ENCODE measurements at regions not wholly inside any gene's neighbourhood (a gene's known extent, or its start where the extent isn't known, plus 50 kb on each side); places are given as distances from the start of the nearest gene placed in this dataset.

DNA sequence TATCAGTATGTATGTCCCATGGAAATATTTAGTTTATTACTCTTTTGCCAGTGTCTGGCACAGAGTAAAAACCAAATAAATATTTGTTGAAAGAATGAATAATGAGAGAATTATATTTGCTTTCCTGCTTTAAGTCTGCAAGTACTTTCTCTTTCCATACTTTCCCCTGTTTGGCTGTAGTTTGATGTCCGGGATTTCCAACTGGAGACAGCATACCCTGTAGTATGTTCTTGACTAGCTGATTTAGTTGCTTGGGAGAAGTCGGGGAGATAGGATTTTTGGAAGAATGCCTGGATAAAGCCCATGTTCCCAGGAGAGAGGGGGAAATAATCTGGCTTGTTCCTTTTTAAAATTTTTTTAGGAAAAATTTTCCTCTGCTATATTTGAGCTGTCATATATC lies 516.1 kb downstream of the CCSER2 start:
- no peak overlapping the region for H3K9ac ChIP-seq (ENCODE audit: extremely low read depth, insufficient read length, low read length)

More for the DNA sequence above, 516.1 kb downstream of the CCSER2 start:
- Histone ChIP-seq H4K8ac (replicated peaks; ENCODE audit: insufficient read length, low read depth, low read length) (no peak overlapping the region), H3K4ac (ENCODE audit: low read depth, low read length) (no peak overlapping the region), H3K23me2 (ENCODE audit: insufficient read length, low read depth, low read length, poor library complexity, severe bottlenecking) (no peaks in the 10 kb centered on the region), H2AK5ac (ENCODE audit: insufficient read length, low read length) (no peak overlapping the region), H4K20me1 (ENCODE audit: control insufficient read depth, insufficient read depth, insufficient read length) (no peaks in the 10 kb centered on the region), H4K91ac (ENCODE audit: insufficient read length, low read depth, low read length) (no peak overlapping the region), H3T11ph (ENCODE audit: low read length) (no peak overlapping the region), H3K27me3 (ENCODE audit: insufficient read depth, low read length) (no peaks in the 10 kb centered on the region), H3K56ac (ENCODE audit: insufficient read length, low read depth, low read length) (no peak overlapping the region), H3K4me2 (ENCODE audit: insufficient read depth, insufficient read length, low read length) (no peak overlapping the region), H3K79me1 (ENCODE audit: insufficient read depth, low read depth, low read length, poor library complexity, severe bottlenecking) (no peaks in the 10 kb centered on the region), H3K9me3 (ENCODE audit: control insufficient read depth, low read depth, low read length) (no peaks in the 10 kb centered on the region), H2BK120ac (ENCODE audit: low read depth, low read length, poor library complexity, severe bottlenecking) (no peak overlapping the region), H2BK5ac (ENCODE audit: insufficient read length, low read length) (no peak overlapping the region), H2BK12ac (ENCODE audit: insufficient read length, low read depth, low read length) (no peak overlapping the region), H3K14ac (ENCODE audit: insufficient read depth, low read length) (no peak overlapping the region), H2AFZ (ENCODE audit: low read length) (no peak overlapping the region), H3K79me2 (ENCODE audit: insufficient read depth, low read length) (no peaks in the 10 kb centered on the region), H2BK20ac (ENCODE audit: low read depth, low read length, poor library complexity, severe bottlenecking) (no peak overlapping the region), H3K4me1 (ENCODE audit: insufficient read depth, low read length) (no peaks in the 10 kb centered on the region), H3K27ac (ENCODE audit: insufficient read length, low read depth, low read length) (no peak overlapping the region), H3K18ac (ENCODE audit: insufficient read length, low read depth, low read length) (no peak overlapping the region), H2BK15ac (ENCODE audit: low read depth, low read length) (no peak overlapping the region), H4K5ac (ENCODE audit: insufficient read length, low read depth, low read length) (no peak overlapping the region), H3K23ac (ENCODE audit: insufficient read length, low read depth, low read length) (no peak overlapping the region)
- no CpG with 5 or more reads among the region's 2 CpGs for WGBS (ENCODE audit: extremely low coverage, insufficient read length, low lambda C conversion rate)
- DNase-seq: no peak
- Mint-ChIP-seq H3K27me3 (ENCODE audit: low read depth) (no peaks in the 10 kb centered on the region), H3K4me1 (peaks cover 7 to 14% of the 10 kb centered on the region in 2 experiments; a peak in 3 of 4 replicates), H3K27ac (no peak overlapping the region; a peak in 1 of 7 replicates), H3K36me3 (ENCODE audit: insufficient read depth in 1 of 3, low read depth in 3 of 3) (no peaks in the 10 kb centered on the region), H3K4me3 (no peak overlapping the region), H3K9me3 (no peaks in the 10 kb centered on the region)
- TF ChIP-seq, protein P1, sequence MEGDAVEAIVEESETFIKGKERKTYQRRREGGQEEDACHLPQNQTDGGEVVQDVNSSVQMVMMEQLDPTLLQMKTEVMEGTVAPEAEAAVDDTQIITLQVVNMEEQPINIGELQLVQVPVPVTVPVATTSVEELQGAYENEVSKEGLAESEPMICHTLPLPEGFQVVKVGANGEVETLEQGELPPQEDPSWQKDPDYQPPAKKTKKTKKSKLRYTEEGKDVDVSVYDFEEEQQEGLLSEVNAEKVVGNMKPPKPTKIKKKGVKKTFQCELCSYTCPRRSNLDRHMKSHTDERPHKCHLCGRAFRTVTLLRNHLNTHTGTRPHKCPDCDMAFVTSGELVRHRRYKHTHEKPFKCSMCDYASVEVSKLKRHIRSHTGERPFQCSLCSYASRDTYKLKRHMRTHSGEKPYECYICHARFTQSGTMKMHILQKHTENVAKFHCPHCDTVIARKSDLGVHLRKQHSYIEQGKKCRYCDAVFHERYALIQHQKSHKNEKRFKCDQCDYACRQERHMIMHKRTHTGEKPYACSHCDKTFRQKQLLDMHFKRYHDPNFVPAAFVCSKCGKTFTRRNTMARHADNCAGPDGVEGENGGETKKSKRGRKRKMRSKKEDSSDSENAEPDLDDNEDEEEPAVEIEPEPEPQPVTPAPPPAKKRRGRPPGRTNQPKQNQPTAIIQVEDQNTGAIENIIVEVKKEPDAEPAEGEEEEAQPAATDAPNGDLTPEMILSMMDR (conservative IDR thresholded peaks at IDR 0.05): no peak

All from H9 (cell line).